Right renal pelvis (tissue), 4 donors: ENCODE measurements at regions not wholly inside any gene's neighbourhood (a gene's known extent, or its start where the extent isn't known, plus 50 kb on each side); places are given as distances from the start of the nearest gene placed in this dataset.

Experiments used
- DNase-seq, 4 donors: peaks; one replicate each; pipeline ENCODE4 v3.0.0-alpha.2; 2013; ENCODE audit warnings: low read depth in 4 of 4, low spot score in 3 of 4, missing footprints in 1 of 4

DNA sequence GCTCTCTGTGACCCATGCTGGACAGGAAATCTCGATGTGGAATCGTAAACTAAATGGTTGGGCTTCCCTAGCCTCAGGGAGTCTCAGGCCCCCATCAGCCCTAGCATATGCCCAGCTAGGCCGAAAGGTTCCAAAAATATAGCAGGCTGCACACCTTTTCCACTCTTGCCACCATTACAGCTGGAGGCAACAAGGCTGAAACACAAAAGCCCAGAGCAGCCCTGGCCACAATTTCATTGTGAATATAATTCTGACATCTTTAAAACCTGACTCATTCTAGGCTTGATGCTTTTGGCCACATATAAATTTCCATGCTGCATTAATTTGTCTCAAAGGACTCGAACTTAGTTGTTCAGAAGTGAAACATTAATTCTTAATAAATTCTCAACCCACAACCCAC lies 382.2 kb downstream of the GRIN2B start:
- no peak for DNase-seq

- DNase-seq = no peak
Measured at GRCh38 chr12:13597837-13598236, 383.6 kb downstream of the GRIN2B start.

- no peak for DNase-seq
Measured at GRCh38 chr12:13597166-13597565, 384.2 kb downstream of the GRIN2B start.

DNA sequence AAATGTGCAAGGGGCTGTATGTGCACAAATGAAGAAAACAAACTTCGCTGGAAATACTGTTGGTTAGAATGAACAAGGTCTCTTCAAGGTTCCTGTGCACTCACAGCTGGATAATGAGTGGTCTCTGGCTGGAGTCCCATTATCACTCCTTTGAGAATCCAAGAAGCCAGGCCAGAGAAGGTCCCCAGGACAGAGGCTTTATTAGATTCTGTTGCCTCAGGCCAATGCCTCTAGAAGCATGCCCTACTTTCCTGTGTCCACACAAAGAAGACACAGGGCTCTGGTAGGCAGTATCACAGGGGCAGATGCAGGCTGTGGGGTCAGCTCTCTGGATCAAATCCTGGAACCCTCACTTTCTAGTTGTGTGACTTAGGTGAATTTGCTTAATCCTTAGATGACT lies 384.7 kb downstream of the GRIN2B start:
- DNase-seq = no peak

DNA sequence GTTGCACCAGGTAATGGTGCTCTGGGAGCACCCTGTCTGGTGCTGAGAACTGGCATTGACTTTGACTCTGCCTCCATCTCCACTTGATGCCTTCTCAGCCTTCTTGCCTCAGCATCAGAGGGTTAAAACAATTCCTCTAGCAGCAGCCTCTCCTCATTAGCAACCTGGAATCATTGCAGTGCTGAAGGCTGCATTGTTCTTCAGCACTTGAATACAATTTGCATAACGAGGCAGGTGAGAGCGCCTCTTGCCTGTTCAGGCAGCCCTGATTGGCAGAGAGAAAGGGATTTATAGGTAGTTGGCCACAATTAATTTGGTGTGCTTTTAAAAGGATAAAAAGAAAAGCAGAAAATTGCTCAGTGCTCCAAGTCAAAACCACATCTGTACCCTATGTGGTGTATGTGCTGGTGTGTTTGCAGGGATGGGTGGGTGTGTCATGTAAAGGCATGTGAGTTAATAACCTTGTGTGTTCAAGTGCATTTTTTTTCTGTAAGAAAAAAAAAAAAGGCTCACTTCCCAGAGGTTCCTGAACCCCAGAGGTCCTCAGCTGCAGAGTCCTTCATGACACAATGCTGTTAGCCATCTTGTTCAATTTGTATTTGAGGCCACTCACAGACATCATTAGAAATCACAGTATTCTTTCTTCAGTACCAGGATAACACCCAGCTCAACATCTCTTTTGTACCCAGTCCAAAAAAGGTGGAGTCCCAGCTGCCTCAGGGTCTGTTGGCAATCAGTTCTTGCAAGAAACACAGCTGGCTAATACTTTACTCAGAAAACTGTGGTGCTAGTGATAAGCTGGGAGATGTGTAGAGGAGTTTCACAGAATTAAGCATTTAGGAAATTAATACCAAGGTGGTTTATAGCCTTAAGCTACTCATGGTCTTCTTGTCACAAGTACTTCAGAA lies 385.6 kb downstream of the GRIN2B start:
- no peak for DNase-seq

DNA sequence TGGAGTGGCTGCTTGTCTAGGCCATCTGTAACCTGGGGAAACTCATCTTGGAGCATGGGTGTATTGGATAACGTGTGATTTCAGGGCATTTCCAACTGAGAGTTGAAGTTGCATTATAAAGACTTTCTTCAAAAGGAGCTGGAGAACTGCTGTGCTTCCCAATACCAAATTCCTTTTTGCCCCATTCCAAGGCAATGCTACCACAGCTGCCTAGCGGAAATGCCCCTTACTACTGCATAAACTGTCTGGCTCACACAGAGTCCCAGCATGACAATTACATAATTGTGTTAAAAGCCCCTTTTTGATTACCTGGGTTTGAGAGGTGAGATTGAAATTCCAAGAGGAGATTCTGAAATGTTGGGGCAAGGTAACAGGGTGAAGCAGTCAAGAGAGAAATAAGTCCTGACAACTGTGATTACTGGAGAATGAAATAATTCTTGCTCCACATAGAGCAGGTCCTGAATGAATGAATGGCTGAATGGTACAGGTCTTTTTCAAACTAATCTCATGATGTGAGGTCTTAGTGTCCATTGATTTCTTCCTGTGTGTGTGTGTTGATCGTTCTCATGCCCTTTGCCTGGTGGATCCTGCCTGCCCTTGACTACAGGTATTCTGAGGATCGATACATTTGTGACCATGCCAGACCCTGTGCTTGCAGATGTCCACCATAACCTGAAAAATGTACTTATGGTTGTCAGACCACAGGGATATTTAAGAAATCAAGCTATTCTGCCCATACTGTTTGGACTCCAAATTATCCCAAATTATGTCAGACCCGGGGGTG lies 386.5 kb downstream of the GRIN2B start:
- no peak for DNase-seq

- no peak for DNase-seq
Measured at GRCh38 chr12:13592063-13592942, 389.1 kb downstream of the GRIN2B start.

GRCh38 chr12:13591488-13591887 lies 389.9 kb downstream of the GRIN2B start:
- no peak for DNase-seq

- no peak for DNase-seq
Measured at GRCh38 chr12:13591059-13591458, 390.3 kb downstream of the GRIN2B start.

DNA sequence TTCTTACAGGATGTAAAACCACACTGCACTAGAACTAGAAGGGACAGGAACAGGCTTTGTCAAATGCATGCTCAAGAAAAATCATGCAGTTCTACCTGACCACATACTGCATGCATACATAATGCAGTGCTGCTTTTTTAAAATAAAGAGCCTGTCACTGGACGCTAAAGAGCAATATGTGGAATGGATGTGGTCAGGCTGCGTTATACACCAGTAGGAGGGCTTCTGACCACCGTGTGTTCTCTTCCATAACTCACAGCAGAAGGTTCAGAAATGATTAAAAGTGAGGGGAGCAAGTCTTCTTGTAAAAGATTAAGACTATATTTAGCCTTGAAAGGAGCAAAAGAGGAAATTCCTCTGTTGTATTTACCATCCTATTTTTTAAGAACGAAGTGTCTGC lies 392.0 kb downstream of the EMP1 start:
- DNase-seq = no peak

GRCh38 chr12:13587721-13588390 lies 391.3 kb downstream of the EMP1 start:
- DNase-seq = no peak

DNA sequence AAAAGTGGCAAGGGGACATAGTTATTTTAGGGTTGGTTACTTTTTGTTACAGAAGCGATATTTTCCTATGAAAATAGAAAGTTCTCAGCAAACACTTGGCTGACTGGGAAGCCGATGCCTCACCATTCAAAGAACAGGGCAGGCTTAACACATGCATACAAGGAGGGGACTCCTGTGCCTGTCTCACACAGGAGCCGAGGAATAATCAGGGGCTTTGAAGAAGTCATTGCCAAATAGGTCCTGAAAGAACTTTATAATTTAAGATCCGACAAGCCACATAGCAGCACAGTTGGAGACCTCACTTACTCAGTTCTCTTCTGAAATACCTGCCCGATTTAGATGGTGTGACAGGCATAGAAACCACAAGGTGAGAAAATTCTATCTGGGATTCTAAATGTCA lies 389.8 kb downstream of the EMP1 start:
- no peak for DNase-seq

- DNase-seq = no peak
Measured at GRCh38 chr12:13584541-13584940, 388.0 kb downstream of the EMP1 start.

GRCh38 chr12:13583630-13584029 lies 387.1 kb downstream of the EMP1 start:
- DNase-seq = no peak

DNA sequence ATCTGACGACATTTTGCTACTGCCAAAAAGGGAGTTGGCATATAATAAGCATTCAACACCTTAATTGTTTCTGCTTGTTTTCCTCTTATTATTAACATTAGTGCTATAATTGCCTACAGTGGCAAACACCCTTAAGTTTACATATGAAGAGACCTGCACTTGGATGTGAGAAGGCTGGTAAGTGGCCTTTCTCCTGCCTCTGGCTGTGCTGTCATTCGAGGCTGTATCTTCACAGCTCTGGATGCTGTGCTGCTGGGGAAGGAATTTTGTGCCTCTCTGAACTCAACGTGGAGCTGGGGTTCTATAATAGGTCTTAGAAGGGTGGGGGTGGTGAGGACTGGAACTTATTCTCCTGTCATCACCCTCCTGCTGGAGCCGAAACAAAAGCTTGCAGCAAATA lies 385.9 kb downstream of the EMP1 start:
- no peak for DNase-seq

GRCh38 chr12:13581031-13581430 lies 384.5 kb downstream of the EMP1 start:
- no peak for DNase-seq

GRCh38 chr12:13580206-13580605 lies 383.7 kb downstream of the EMP1 start:
- DNase-seq = no peak

- DNase-seq = no peak
Measured at GRCh38 chr12:13576935-13577500, 380.5 kb downstream of the EMP1 start.

GRCh38 chr12:13573698-13574321 lies 377.3 kb downstream of the EMP1 start:
- no peak for DNase-seq

- DNase-seq = no peak
Measured at GRCh38 chr12:13571035-13571434, 374.5 kb downstream of the EMP1 start.
